GM12891 (cell line): ENCODE measurements at regions not wholly inside any gene's neighbourhood (a gene's known extent, or its start where the extent isn't known, plus 50 kb on each side); places are given as distances from the start of the nearest gene placed in this dataset.

Source experiments
- PAX5 ChIP-seq: IDR thresholded peaks from 2 replicates; pipeline ENCODE4 v1.6.1; 2011; ENCODE audit warnings: low read length, moderate library complexity, mild to moderate bottlenecking; ENCODE audit not compliant: insufficient read depth, severe bottlenecking
- POLR2A ChIP-seq: IDR thresholded peaks from 2 replicates; pipeline ENCODE4 v1.6.1; 2011; ENCODE audit warnings: low read depth, low read length, control low read depth
- POLR2AphosphoS5 ChIP-seq: IDR thresholded peaks from 2 replicates; pipeline ENCODE4 v1.6.1; 2011; ENCODE audit warnings: low read depth, low read length, control low read depth
- TAF1 ChIP-seq: IDR thresholded peaks from 2 replicates; pipeline ENCODE4 v1.6.1; 2011; ENCODE audit warnings: low read depth, low read length, control low read depth

DNA sequence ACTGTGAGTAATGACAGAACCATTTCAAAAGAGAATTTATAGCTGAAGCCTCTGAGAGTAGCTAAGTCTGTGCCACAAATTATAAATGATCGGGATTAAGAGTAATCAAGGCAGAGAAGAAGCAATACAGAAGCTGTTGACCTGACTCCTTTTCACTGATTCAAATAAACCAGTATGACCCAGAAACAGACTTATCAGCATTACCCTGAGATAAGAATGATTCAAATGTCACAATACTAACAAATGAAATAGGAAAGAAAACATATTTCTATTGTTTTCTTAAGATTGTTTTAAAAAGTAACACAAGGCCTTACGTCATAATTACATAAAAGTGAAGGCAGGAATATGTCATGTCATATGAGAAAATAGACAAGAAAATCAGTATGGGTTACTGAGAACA, 1534.6 kb downstream of the SI start:
- TF ChIP-seq POLR2A = no peak
- TF ChIP-seq TAF1 = no peak
- no peak for TF ChIP-seq PAX5
- TF ChIP-seq POLR2AphosphoS5 = no peak
